ENCODE measurements at regions not wholly inside any gene's neighbourhood (a gene's known extent, or its start where the extent isn't known, plus 50 kb on each side); places are given as distances from the start of the nearest gene placed in this dataset.

GRCh38 chr10:129075508-129075907 lies 391.5 kb upstream of the MGMT start:
- Histone ChIP-seq H3K4me3 (ENCODE audit: low read depth in 1 of 2, low read length in 1 of 2) (no peak overlapping the region), H3K4me1 (ENCODE audit: control insufficient read depth in 1 of 2, insufficient read depth in 1 of 2, low read depth in 1 of 2, low read length in 1 of 2) (no peaks in the 10 kb centered on the region), H3K27me3 (no peaks in the 10 kb centered on the region), H3K27ac (no peak overlapping the region), H3K9me3 (no peaks in the 10 kb centered on the region), H3K36me3 (no peaks in the 10 kb centered on the region)
- no peak for TF ChIP-seq CTCF (IDR thresholded peaks at IDR 0.05)

GRCh38 chr10:129075927-129076326 lies 391.1 kb upstream of the MGMT start:
- Histone ChIP-seq H3K27ac (no peak overlapping the region), H3K9me3 (no peaks in the 10 kb centered on the region), H3K4me1 (ENCODE audit: control insufficient read depth in 1 of 2, insufficient read depth in 1 of 2, low read depth in 1 of 2, low read length in 1 of 2) (no peaks in the 10 kb centered on the region), H3K4me3 (ENCODE audit: low read depth in 1 of 2, low read length in 1 of 2) (no peak overlapping the region), H3K27me3 (no peaks in the 10 kb centered on the region), H3K36me3 (no peaks in the 10 kb centered on the region)
- TF ChIP-seq CTCF (IDR thresholded peaks at IDR 0.05) = no peak

- no peaks in the 10 kb centered on the region for H3K4me1 ChIP-seq (ENCODE audit: control insufficient read depth in 1 of 2, insufficient read depth in 1 of 2, low read depth in 1 of 2, low read length in 1 of 2)
- no peak overlapping the region for H3K27ac ChIP-seq
- no peaks in the 10 kb centered on the region for H3K9me3 ChIP-seq
- no peaks in the 10 kb centered on the region for H3K36me3 ChIP-seq
- no peak overlapping the region for H3K4me3 ChIP-seq (ENCODE audit: low read depth in 1 of 2, low read length in 1 of 2)
- H3K27me3 ChIP-seq = no peaks in the 10 kb centered on the region
- TF ChIP-seq CTCF (IDR thresholded peaks at IDR 0.05) = no peak
Observed at GRCh38 chr10:129078346-129078745, 388.7 kb upstream of the MGMT start.

- no peaks in the 10 kb centered on the region for H3K27me3 ChIP-seq
- H3K27ac ChIP-seq = no peak overlapping the region
- no peaks in the 10 kb centered on the region for H3K4me1 ChIP-seq (ENCODE audit: control insufficient read depth in 1 of 2, insufficient read depth in 1 of 2, low read depth in 1 of 2, low read length in 1 of 2)
- TF ChIP-seq CTCF (IDR thresholded peaks at IDR 0.05) = no peak
- H3K4me3 ChIP-seq (ENCODE audit: low read depth in 1 of 2, low read length in 1 of 2) = no peak overlapping the region
- no peaks in the 10 kb centered on the region for H3K36me3 ChIP-seq
- H3K9me3 ChIP-seq = no peaks in the 10 kb centered on the region
Observed at GRCh38 chr10:129078746-129079145, 388.3 kb upstream of the MGMT start.

GRCh38 chr10:129079705-129080104 lies 387.3 kb upstream of the MGMT start:
- H3K27ac ChIP-seq = no peak overlapping the region
- no peaks in the 10 kb centered on the region for H3K4me1 ChIP-seq (ENCODE audit: control insufficient read depth in 1 of 2, insufficient read depth in 1 of 2, low read depth in 1 of 2, low read length in 1 of 2)
- no peaks in the 10 kb centered on the region for H3K9me3 ChIP-seq
- no peak for TF ChIP-seq CTCF (IDR thresholded peaks at IDR 0.05)
- no peaks in the 10 kb centered on the region for H3K27me3 ChIP-seq
- no peaks in the 10 kb centered on the region for H3K36me3 ChIP-seq
- no peak overlapping the region for H3K4me3 ChIP-seq (ENCODE audit: low read depth in 1 of 2, low read length in 1 of 2)

GRCh38 chr10:129085811-129086210 lies 381.2 kb upstream of the MGMT start:
- TF ChIP-seq CTCF (IDR thresholded peaks at IDR 0.05) = no peak
- no peaks in the 10 kb centered on the region for H3K4me1 ChIP-seq (ENCODE audit: control insufficient read depth in 1 of 2, insufficient read depth in 1 of 2, low read depth in 1 of 2, low read length in 1 of 2)
- H3K36me3 ChIP-seq = no peaks in the 10 kb centered on the region
- no peaks in the 10 kb centered on the region for H3K27me3 ChIP-seq
- no peak overlapping the region for H3K4me3 ChIP-seq (ENCODE audit: low read depth in 1 of 2, low read length in 1 of 2)
- no peak overlapping the region for H3K27ac ChIP-seq
- H3K9me3 ChIP-seq = no peaks in the 10 kb centered on the region
